HG03521 (cell line): ENCODE measurements at regions not wholly inside any gene's neighbourhood (a gene's known extent, or its start where the extent isn't known, plus 50 kb on each side); places are given as distances from the start of the nearest gene placed in this dataset.
A peak's percentile ranks its signal among the peaks of the same experiment; 100 is the strongest.

Source experiments
- ATAC-seq: cut with Tn5 transposase; IDR thresholded peaks from one replicate; pipeline ENCODE4 v1.9.1; 2021; ENCODE audit warnings: mild to moderate bottlenecking, moderate library complexity; ENCODE audit not compliant: unreplicated experiment

GRCh38 chr11:18878211-18878610 lies 61.0 kb downstream of the MRGPRX1 start:
- ATAC-seq = no peak

- ATAC-seq = no peak
Measured at GRCh38 chr11:18865951-18866350, 73.3 kb downstream of the MRGPRX1 start.

- no peak for ATAC-seq
Measured at GRCh38 chr11:18865261-18865660, 73.7 kb upstream of the PTPN5 start.

- peak; percentile 58 for ATAC-seq
Measured at GRCh38 chr11:18853086-18853720, 61.6 kb upstream of the PTPN5 start.

GRCh38 chr11:18849406-18849805 lies 57.8 kb upstream of the PTPN5 start:
- ATAC-seq = no peak

- ATAC-seq = no peak
Measured at GRCh38 chr11:18844753-18845367, 53.3 kb upstream of the PTPN5 start.
